Lung (tissue), 11 donors: ENCODE measurements at regions not wholly inside any gene's neighbourhood (a gene's known extent, or its start where the extent isn't known, plus 50 kb on each side); places are given as distances from the start of the nearest gene placed in this dataset.
"Not testable (repeated sequence)": the region's sequence is repeated elsewhere in the genome, so short reads cannot be mapped to it uniquely, and the experiment has no call there.

ENCODE experiments used
- ATAC-seq: fragments of 200-7000 bp; cut with Tn5 transposase; one replicate; pipeline ENCODE4 v1.9.1; 2020; ENCODE audit warnings: moderate number of reproducible peaks; ENCODE audit not compliant: insufficient read depth, low FRiP score
- DNase-seq, 3 donors: peaks; one replicate each; pipeline ENCODE4 v3.0.0-alpha.2; 2013 to 2017
- H3K27ac ChIP-seq, 2 donors: one replicate each; pipeline ENCODE4 v1.5.1; 2013; ENCODE audit warnings: mild to moderate bottlenecking in 2 of 2, moderate library complexity in 2 of 2, control low read depth in 1 of 2, inconsistent platforms in 1 of 2, low read depth in 1 of 2, low read length in 1 of 2
- H3K27me3 ChIP-seq, 3 donors: one replicate each; pipeline ENCODE4 v1.5.1; 2013; ENCODE audit warnings: low read length in 2 of 3; ENCODE audit not compliant: control insufficient read depth in 3 of 3, insufficient read depth in 3 of 3
- H3K36me3 ChIP-seq, 4 donors: one replicate each; pipeline ENCODE4 v1.5.1; 2013; ENCODE audit warnings: low read length in 4 of 4, mild to moderate bottlenecking in 1 of 4, moderate library complexity in 1 of 4; ENCODE audit not compliant: control insufficient read depth in 4 of 4, insufficient read depth in 4 of 4
- H3K4me1 ChIP-seq, 5 donors: one replicate each; pipeline ENCODE4 v1.5.1; 2013; ENCODE audit warnings: low read length in 5 of 5, mild to moderate bottlenecking in 2 of 5, moderate library complexity in 1 of 5; ENCODE audit not compliant: control insufficient read depth in 5 of 5, insufficient read depth in 5 of 5
- H3K4me3 ChIP-seq: one replicate; pipeline ENCODE4 v1.5.1; 2013; ENCODE audit warnings: mild to moderate bottlenecking, control low read depth, moderate library complexity
- H3K9ac ChIP-seq, 2 donors: one replicate each; pipeline ENCODE4 v1.5.1; 2013; ENCODE audit warnings: low read length in 2 of 2, control low read depth in 1 of 2; ENCODE audit not compliant: insufficient read depth in 1 of 2
- H3K9me3 ChIP-seq, 4 donors: one replicate each; pipeline ENCODE4 v1.5.1; 2013; ENCODE audit warnings: low read length in 3 of 4, mild to moderate bottlenecking in 1 of 4, moderate library complexity in 1 of 4; ENCODE audit not compliant: control insufficient read depth in 4 of 4, insufficient read depth in 3 of 4
- CTCF ChIP-seq: IDR thresholded peaks from 2 replicates; pipeline ENCODE4 v1.5.1; 2012; ENCODE audit warnings: mild to moderate bottlenecking; ENCODE audit errors: control extremely low read depth, extremely low read depth
- WGBS, 2 donors: extraction: QIAGEN DNeasy Blood & Tissue Kit; methylation state at CpG; one replicate each; pipeline ENCODE4 v1.1.7; 2013; 5-methylcytosine and 5-hydroxymethylcytosine counted together
- donor health status: control.
- donor health status: control.
- donor health status: Bipolar disorder and iron deficiency.
- donor health status: healthy.
- donor health status: DM: yes; HTN: yes; CAD: no.

- no peak for TF ChIP-seq CTCF
- no peak overlapping the region for H3K9ac ChIP-seq
- DNase-seq (no peak), ATAC-seq (no peak)
- H3K4me1 ChIP-seq, result peaks cover 0 to 15% (median 5%) of the 10 kb centered on the region in 5 donors
- H3K4me3 ChIP-seq, result no peak overlapping the region
- H3K9me3 ChIP-seq, result peaks cover 0 to 2% (median 0%) of the 10 kb centered on the region in 4 donors
- H3K27ac ChIP-seq, result no peak overlapping the region
- peaks cover 0 to 5% (median 0%) of the 10 kb centered on the region in 3 donors for H3K27me3 ChIP-seq
- H3K36me3 ChIP-seq, result no peaks in the 10 kb centered on the region
Observed at GRCh38 chr11:112537846-112538330, 277.2 kb upstream of the PLET1 start.

GRCh38 chr11:112538534-112539280 is 278.0 kb upstream of the PLET1 start:
- H3K4me3 ChIP-seq, result no peak overlapping the region
- H3K27ac ChIP-seq, result no peak overlapping the region
- DNase-seq (peak in 2 of 3 donors; percentile 53 to 70), ATAC-seq (no peak)
- no peak for TF ChIP-seq CTCF
- H3K27me3 ChIP-seq, result peaks cover 0 to 5% (median 0%) of the 10 kb centered on the region in 3 donors
- H3K4me1 ChIP-seq, result peaks cover 0 to 15% (median 5%) of the 10 kb centered on the region in 5 donors
- 78 to 86% methylated on average over 7 of the region's 7 CpGs for WGBS, 2 donors
- no peak overlapping the region for H3K9ac ChIP-seq
- no peaks in the 10 kb centered on the region for H3K36me3 ChIP-seq
- H3K9me3 ChIP-seq, result peaks cover 0 to 2% (median 0%) of the 10 kb centered on the region in 4 donors

GRCh38 chr11:112539281-112539555 is 278.6 kb upstream of the PLET1 start:
- not testable (repeated sequence) for H3K27me3 ChIP-seq, ATAC-seq, DNase-seq, H3K4me3 ChIP-seq, H3K36me3 ChIP-seq, H3K9ac ChIP-seq, H3K9me3 ChIP-seq, H3K27ac ChIP-seq
- peaks cover 0 to 15% (median 5%) of the 10 kb centered on the region in 5 donors for H3K4me1 ChIP-seq
- 80 to 82% methylated on average over 1 of the region's 1 CpG for WGBS, 2 donors

- peaks cover 0 to 15% (median 3%) of the 10 kb centered on the region in 5 donors for H3K4me1 ChIP-seq
- no peak overlapping the region for H3K4me3 ChIP-seq
- peaks cover 0 to 5% (median 0%) of the 10 kb centered on the region in 4 donors for H3K9me3 ChIP-seq
- no peaks in the 10 kb centered on the region for H3K36me3 ChIP-seq
- 69 to 70% methylated on average over 6 of the region's 6 CpGs for WGBS, 2 donors
- no peak for DNase-seq
- no peak overlapping the region for H3K27ac ChIP-seq
- H3K9ac ChIP-seq, result no peak overlapping the region
- no peak for ATAC-seq
- no peak for TF ChIP-seq CTCF
- H3K27me3 ChIP-seq, result peaks cover 0 to 5% (median 0%) of the 10 kb centered on the region in 3 donors
Observed at GRCh38 chr11:112539741-112540140, 279.1 kb upstream of the PLET1 start.
